ENCODE measurements at regions not wholly inside any gene's neighbourhood (a gene's known extent, or its start where the extent isn't known, plus 50 kb on each side); places are given as distances from the start of the nearest gene placed in this dataset.
A peak's percentile ranks its signal among the peaks of the same experiment; 100 is the strongest.

DNA sequence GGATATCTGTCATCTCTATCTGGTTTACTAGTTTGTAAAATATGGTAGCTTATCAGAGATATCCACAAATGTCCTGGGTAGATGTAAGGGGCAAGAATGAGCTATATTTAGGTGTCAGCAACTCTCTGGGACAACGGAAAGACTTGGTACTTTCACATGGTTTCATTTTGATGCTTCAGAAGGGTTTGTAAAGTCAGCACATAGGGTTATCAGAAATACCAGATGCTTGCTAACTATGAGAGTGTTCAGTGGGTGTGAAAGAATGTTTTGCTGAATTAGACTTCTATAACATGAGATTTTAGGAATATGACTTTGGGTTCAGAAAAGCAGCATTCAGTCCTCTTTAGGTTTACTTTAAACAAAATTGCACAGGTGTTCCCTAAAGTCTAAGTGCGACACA lies 466.5 kb upstream of the PDZRN3 start:
- DNase-seq, result peak; percentile 59
- Histone ChIP-seq H3K79me2 (ENCODE audit: low read length) (no peaks in the 10 kb centered on the region), H2AFZ (ENCODE audit: low read length) (no peak overlapping the region), H3K27ac (ENCODE audit: low read length) (peak overlapping the region; percentile 11; the same call in 1 of the 2 replicates), H4K20me1 (ENCODE audit: insufficient read depth, low read length) (no peaks in the 10 kb centered on the region), H3K4me3 (ENCODE audit: low read length) (no peak overlapping the region), H3K4me2 (ENCODE audit: low read depth, low read length) (peak overlapping the region; percentile 23), H3F3A (ENCODE audit: insufficient read depth, low read length) (peaks cover 10% of the 10 kb centered on the region; the same call in 1 of the 2 replicates), H3K9me2 (replicated peaks; ENCODE audit: insufficient read depth, low read length) (no peaks in the 10 kb centered on the region), H3K36me3 (replicated peaks; ENCODE audit: insufficient read depth, low read length) (no peaks in the 10 kb centered on the region), H3K9ac (ENCODE audit: low read length) (no peak overlapping the region), H3K4me1 (ENCODE audit: low read length) (peaks cover 11% of the 10 kb centered on the region; the same call in 1 of the 2 replicates), H3K27me3 (replicated peaks; ENCODE audit: insufficient read depth, low read length) (no peaks in the 10 kb centered on the region), H3K9me3 (replicated peaks; ENCODE audit: insufficient read depth, low read length) (no peaks in the 10 kb centered on the region)
- TF ChIP-seq EZH2 (optimal IDR thresholded peaks at IDR 0.05; ENCODE audit: low read depth, low read length) (no peak), EZH2phosphoT487 (IDR thresholded peaks at IDR 0.05; ENCODE audit: low read length) (no peak), CTCF (IDR thresholded peaks at IDR 0.05; ENCODE audit: low read length) (no peak)

DNA sequence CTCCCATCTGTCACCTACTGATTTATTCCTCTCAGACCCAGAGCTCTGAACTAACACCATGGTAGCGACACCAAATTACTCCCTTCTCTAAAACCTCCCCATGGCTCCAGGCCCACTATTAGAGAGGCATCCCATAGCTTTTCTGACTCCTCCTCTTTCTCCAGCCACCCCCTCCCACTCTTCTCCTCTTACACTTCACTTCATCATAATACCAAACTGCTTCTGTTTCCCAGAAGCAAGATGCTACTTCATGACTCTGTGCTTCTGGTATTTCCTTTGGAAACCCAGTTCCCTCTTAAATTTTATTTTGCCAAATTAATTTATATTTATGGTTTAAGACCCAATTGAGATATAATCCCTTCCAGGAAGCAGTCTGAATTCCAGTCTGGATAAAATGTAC lies 465.1 kb upstream of the PDZRN3 start:
- Histone ChIP-seq H3K9me2 (replicated peaks; ENCODE audit: insufficient read depth, low read length) (no peaks in the 10 kb centered on the region), H3K4me2 (ENCODE audit: low read depth, low read length) (no peak overlapping the region), H3K36me3 (replicated peaks; ENCODE audit: insufficient read depth, low read length) (no peaks in the 10 kb centered on the region), H3K4me3 (ENCODE audit: low read length) (no peak overlapping the region), H3F3A (ENCODE audit: insufficient read depth, low read length) (peaks cover 10% of the 10 kb centered on the region; the same call in 1 of the 2 replicates), H2AFZ (ENCODE audit: low read length) (no peak overlapping the region), H3K79me2 (ENCODE audit: low read length) (no peaks in the 10 kb centered on the region), H4K20me1 (ENCODE audit: insufficient read depth, low read length) (no peaks in the 10 kb centered on the region), H3K9ac (ENCODE audit: low read length) (no peak overlapping the region), H3K27ac (ENCODE audit: low read length) (no peak overlapping the region), H3K27me3 (replicated peaks; ENCODE audit: insufficient read depth, low read length) (no peaks in the 10 kb centered on the region), H3K4me1 (ENCODE audit: low read length) (peaks cover 11% of the 10 kb centered on the region; the same call in 1 of the 2 replicates), H3K9me3 (replicated peaks; ENCODE audit: insufficient read depth, low read length) (no peaks in the 10 kb centered on the region)
- TF ChIP-seq EZH2phosphoT487 (IDR thresholded peaks at IDR 0.05; ENCODE audit: low read length) (no peak), EZH2 (optimal IDR thresholded peaks at IDR 0.05; ENCODE audit: low read depth, low read length) (no peak), CTCF (IDR thresholded peaks at IDR 0.05; ENCODE audit: low read length) (no peak)
- no peak for DNase-seq

- Histone ChIP-seq H3K27ac (ENCODE audit: low read length) (no peak overlapping the region), H3K4me1 (ENCODE audit: low read length) (no peaks in the 10 kb centered on the region), H3K79me2 (ENCODE audit: low read length) (no peaks in the 10 kb centered on the region), H3K9ac (ENCODE audit: low read length) (no peak overlapping the region), H3K4me3 (ENCODE audit: low read length) (no peak overlapping the region), H3K9me2 (replicated peaks; ENCODE audit: insufficient read depth, low read length) (no peaks in the 10 kb centered on the region), H4K20me1 (ENCODE audit: insufficient read depth, low read length) (no peaks in the 10 kb centered on the region), H3K4me2 (ENCODE audit: low read depth, low read length) (no peak overlapping the region), H3F3A (ENCODE audit: insufficient read depth, low read length) (no peaks in the 10 kb centered on the region), H3K9me3 (replicated peaks; ENCODE audit: insufficient read depth, low read length) (no peaks in the 10 kb centered on the region), H2AFZ (ENCODE audit: low read length) (no peak overlapping the region), H3K27me3 (replicated peaks; ENCODE audit: insufficient read depth, low read length) (no peaks in the 10 kb centered on the region), H3K36me3 (replicated peaks; ENCODE audit: insufficient read depth, low read length) (no peaks in the 10 kb centered on the region)
- no peak for DNase-seq
- TF ChIP-seq CTCF (IDR thresholded peaks at IDR 0.05; ENCODE audit: low read length), result no peak
- TF ChIP-seq EZH2phosphoT487 (IDR thresholded peaks at IDR 0.05; ENCODE audit: low read length), result no peak
- TF ChIP-seq EZH2 (optimal IDR thresholded peaks at IDR 0.05; ENCODE audit: low read depth, low read length), result no peak
These were observed 455.3 kb upstream of the PDZRN3 start for GRCh38 chr3:74080056-74080461.
